Mesothelial cell of epicardium (in vitro differentiated cells): ENCODE measurements at regions not wholly inside any gene's neighbourhood (a gene's known extent, or its start where the extent isn't known, plus 50 kb on each side); places are given as distances from the start of the nearest gene placed in this dataset.

Source experiments
- DNase-seq, 2 experiments: peaks; one replicate each; pipeline ENCODE4 v3.0.0; 2021; ENCODE audit warnings: low spot score in 2 of 2; ENCODE audit not compliant: unreplicated experiment in 2 of 2
- H3K27ac Mint-ChIP-seq: 2 replicates; pipeline ENCODE4 v1.8.0; 2021; ENCODE audit warnings: mixed read lengths
- H3K27me3 Mint-ChIP-seq: 2 replicates; pipeline ENCODE4 v1.8.0; 2021; ENCODE audit warnings: low read depth, mixed read lengths
- H3K36me3 Mint-ChIP-seq: 2 replicates; pipeline ENCODE4 v1.8.0; 2021; ENCODE audit warnings: mixed read lengths
- H3K4me1 Mint-ChIP-seq: 2 replicates; pipeline ENCODE4 v1.8.0; 2021; ENCODE audit warnings: mixed read lengths
- H3K4me3 Mint-ChIP-seq: 2 replicates; pipeline ENCODE4 v1.8.0; 2021; ENCODE audit warnings: mild to moderate bottlenecking, moderate library complexity, mixed read lengths
- H3K9me3 Mint-ChIP-seq: 2 replicates; pipeline ENCODE4 v1.8.0; 2021; ENCODE audit warnings: mixed read lengths
- TF ChIP-seq, protein P1 (sequence below): fragments of 200-600 bp; sonication (generic); IDR thresholded peaks from one replicate; pipeline ENCODE4 v1.5.0; 2021; ENCODE audit warnings: antibody characterized with exemption; ENCODE audit not compliant: unreplicated experiment

DNA sequence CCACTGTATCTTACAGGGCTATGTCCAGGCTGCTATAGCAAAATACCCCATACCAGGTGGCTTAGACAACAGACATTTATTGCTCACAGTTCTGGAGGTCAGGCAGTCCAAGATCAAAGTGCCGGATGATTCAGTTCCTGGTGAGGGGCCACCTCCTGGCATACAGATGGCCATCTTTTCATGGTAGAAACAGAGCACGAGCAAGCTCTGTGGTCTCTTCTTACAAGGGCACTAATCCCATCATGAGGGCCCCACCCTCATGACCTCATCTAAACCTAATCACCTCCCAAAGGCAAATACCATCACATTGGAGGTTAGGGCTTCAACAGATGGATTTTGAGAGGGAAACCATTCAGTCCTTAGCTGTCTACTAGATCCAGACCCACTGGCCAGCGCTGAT lies 117.4 kb upstream of the NECTIN1 start:
- Mint-ChIP-seq H3K27me3 (no peaks in the 10 kb centered on the region), H3K27ac (no peak overlapping the region), H3K36me3 (no peaks in the 10 kb centered on the region), H3K9me3 (no peaks in the 10 kb centered on the region), H3K4me3 (no peak overlapping the region), H3K4me1 (peaks cover 14% of the 10 kb centered on the region)
- DNase-seq: no peak
- TF ChIP-seq, protein P1, sequence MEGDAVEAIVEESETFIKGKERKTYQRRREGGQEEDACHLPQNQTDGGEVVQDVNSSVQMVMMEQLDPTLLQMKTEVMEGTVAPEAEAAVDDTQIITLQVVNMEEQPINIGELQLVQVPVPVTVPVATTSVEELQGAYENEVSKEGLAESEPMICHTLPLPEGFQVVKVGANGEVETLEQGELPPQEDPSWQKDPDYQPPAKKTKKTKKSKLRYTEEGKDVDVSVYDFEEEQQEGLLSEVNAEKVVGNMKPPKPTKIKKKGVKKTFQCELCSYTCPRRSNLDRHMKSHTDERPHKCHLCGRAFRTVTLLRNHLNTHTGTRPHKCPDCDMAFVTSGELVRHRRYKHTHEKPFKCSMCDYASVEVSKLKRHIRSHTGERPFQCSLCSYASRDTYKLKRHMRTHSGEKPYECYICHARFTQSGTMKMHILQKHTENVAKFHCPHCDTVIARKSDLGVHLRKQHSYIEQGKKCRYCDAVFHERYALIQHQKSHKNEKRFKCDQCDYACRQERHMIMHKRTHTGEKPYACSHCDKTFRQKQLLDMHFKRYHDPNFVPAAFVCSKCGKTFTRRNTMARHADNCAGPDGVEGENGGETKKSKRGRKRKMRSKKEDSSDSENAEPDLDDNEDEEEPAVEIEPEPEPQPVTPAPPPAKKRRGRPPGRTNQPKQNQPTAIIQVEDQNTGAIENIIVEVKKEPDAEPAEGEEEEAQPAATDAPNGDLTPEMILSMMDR: no peak

DNA sequence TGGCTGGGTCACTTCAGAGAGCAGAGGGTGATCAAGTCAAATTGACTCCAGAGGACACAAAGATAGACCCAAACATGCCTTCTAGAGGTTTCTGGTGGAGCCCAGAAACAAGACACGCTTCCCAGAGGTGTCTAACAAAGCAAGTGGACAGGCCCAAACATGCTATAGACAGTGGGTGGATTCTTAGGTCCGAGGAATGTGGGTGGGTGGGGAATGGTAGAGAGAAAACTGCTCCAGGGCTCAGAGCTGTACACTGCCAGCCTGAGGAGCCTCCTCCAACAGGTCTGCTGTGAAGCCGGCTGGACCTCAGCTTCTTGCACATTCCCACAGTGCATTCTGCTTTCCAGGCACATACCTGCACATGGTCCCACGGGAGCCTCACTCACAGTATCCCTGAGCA lies 116.8 kb upstream of the NECTIN1 start:
- no peak for DNase-seq
- peaks cover 14% of the 10 kb centered on the region for H3K4me1 Mint-ChIP-seq
- H3K9me3 Mint-ChIP-seq: no peaks in the 10 kb centered on the region
- peak overlapping the region; percentile 9 for H3K27ac Mint-ChIP-seq
- TF ChIP-seq, protein P1: no peak
- no peak overlapping the region for H3K4me3 Mint-ChIP-seq
- H3K27me3 Mint-ChIP-seq: no peaks in the 10 kb centered on the region
- no peaks in the 10 kb centered on the region for H3K36me3 Mint-ChIP-seq

DNA sequence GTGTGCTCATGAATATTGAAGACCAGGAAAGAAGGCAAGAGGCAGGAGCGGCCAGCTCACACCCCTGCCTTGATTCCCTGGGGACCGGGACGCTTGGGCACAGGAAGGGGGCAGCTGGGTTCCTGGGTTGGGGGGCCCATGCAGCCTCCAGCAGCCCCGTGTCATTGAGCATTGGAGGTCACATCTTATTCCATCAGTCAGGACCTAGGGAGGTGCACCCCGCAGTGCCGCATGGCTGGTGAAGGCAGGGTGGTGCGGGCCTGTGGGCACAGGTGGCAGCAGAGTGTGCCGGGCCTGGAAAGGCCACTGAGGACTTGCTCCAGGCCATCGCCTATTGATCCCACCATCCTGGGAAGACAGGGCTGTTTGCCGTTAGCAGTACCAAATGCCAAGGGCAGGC lies 116.3 kb upstream of the NECTIN1 start:
- no peaks in the 10 kb centered on the region for H3K27me3 Mint-ChIP-seq
- H3K9me3 Mint-ChIP-seq: no peaks in the 10 kb centered on the region
- no peak for DNase-seq
- TF ChIP-seq, protein P1: no peak
- H3K4me3 Mint-ChIP-seq: no peak overlapping the region
- H3K4me1 Mint-ChIP-seq: peaks cover 14% of the 10 kb centered on the region
- H3K27ac Mint-ChIP-seq: no peak overlapping the region
- H3K36me3 Mint-ChIP-seq: no peaks in the 10 kb centered on the region

DNA sequence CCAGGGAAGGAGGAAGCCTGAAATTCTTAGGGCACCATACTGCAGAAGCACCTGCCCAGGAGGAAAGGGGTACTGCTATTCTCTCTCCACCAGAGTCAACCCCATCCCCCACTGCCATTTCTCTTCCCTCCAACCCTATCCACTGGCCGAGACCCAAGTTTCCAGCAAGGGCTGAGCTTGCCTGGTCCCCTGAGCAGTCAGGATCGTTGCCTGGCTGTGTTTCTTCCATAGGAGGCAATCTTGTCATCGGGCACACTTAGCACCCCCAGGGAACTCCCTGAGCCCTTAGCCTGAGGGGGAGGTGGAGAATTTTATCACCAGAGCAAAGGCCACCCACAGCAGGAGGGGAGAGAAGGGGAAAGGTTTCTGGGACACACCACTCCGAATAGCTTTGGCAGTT lies 115.8 kb upstream of the NECTIN1 start:
- TF ChIP-seq, protein P1: no peak
- H3K27ac Mint-ChIP-seq: no peak overlapping the region
- H3K27me3 Mint-ChIP-seq: no peaks in the 10 kb centered on the region
- DNase-seq: no peak
- no peak overlapping the region for H3K4me3 Mint-ChIP-seq
- no peaks in the 10 kb centered on the region for H3K36me3 Mint-ChIP-seq
- peaks cover 14% of the 10 kb centered on the region for H3K4me1 Mint-ChIP-seq
- H3K9me3 Mint-ChIP-seq: no peaks in the 10 kb centered on the region

DNA sequence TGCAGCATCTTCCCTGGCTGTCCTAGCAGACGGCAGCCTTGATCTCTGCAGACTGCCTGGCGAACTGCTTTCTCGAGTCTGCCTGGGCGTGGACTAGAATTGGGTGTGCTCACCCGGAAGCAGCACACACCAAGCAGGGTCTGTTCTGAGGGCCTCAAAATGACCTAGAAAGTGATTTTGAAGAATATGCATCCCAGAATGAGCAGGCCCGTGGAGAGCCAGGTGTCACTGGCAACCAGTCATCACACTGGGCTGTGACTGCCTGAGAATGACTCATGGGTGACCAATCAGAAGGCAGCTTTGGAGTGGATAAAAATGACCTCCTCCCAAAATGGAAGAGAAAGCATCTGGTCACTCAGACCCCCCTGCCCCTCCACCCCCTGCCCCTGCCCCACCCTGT lies 114.9 kb upstream of the NECTIN1 start:
- Mint-ChIP-seq H3K9me3 (no peaks in the 10 kb centered on the region), H3K36me3 (no peaks in the 10 kb centered on the region), H3K4me1 (peaks cover 16% of the 10 kb centered on the region), H3K4me3 (no peak overlapping the region), H3K27me3 (peaks cover 6% of the 10 kb centered on the region), H3K27ac (no peak overlapping the region)
- TF ChIP-seq, protein P1: no peak
- DNase-seq: no peak

DNA sequence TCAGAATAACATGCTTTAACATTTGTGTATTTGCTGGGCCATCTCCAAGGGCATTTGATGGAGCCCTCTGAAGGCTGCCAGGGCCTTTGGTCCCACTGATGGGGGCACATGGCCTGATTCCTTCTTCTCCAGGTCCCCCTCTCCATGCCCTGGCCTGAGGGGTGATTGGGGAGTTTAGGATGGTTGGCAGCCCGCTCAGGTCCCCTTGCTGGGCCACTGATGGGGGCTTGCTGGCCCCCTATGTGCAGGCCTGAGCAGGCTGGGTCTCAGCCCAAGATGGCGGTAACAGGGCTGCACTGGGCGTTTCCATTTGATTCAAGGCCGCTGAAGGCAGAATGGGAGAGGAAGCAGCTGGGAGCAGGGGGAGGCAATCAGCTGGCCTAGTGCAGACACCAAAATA lies 113.7 kb upstream of the NECTIN1 start:
- H3K27me3 Mint-ChIP-seq: peaks cover 6% of the 10 kb centered on the region
- TF ChIP-seq, protein P1: no peak
- H3K36me3 Mint-ChIP-seq: no peaks in the 10 kb centered on the region
- DNase-seq: no peak
- H3K27ac Mint-ChIP-seq: no peak overlapping the region
- no peaks in the 10 kb centered on the region for H3K9me3 Mint-ChIP-seq
- H3K4me1 Mint-ChIP-seq: peaks cover 16% of the 10 kb centered on the region
- no peak overlapping the region for H3K4me3 Mint-ChIP-seq
